ENCODE measurements at regions not wholly inside any gene's neighbourhood (a gene's known extent, or its start where the extent isn't known, plus 50 kb on each side); places are given as distances from the start of the nearest gene placed in this dataset.

GRCh38 chr22:22076932-22077703 lies 94.5 kb upstream of the TOP3B start:
- H3K4me3 ChIP-seq: no peak overlapping the region
- H3K4me1 ChIP-seq: no peaks in the 10 kb centered on the region
- no peak for DNase-seq
- TF ChIP-seq EP300 (IDR thresholded peaks at IDR 0.05) (no peak), POLR2A (IDR thresholded peaks at IDR 0.05) (no peak), POLR2AphosphoS5 (IDR thresholded peaks at IDR 0.05) (no peak)
- TF ChIP-seq, protein P1, sequence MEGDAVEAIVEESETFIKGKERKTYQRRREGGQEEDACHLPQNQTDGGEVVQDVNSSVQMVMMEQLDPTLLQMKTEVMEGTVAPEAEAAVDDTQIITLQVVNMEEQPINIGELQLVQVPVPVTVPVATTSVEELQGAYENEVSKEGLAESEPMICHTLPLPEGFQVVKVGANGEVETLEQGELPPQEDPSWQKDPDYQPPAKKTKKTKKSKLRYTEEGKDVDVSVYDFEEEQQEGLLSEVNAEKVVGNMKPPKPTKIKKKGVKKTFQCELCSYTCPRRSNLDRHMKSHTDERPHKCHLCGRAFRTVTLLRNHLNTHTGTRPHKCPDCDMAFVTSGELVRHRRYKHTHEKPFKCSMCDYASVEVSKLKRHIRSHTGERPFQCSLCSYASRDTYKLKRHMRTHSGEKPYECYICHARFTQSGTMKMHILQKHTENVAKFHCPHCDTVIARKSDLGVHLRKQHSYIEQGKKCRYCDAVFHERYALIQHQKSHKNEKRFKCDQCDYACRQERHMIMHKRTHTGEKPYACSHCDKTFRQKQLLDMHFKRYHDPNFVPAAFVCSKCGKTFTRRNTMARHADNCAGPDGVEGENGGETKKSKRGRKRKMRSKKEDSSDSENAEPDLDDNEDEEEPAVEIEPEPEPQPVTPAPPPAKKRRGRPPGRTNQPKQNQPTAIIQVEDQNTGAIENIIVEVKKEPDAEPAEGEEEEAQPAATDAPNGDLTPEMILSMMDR (IDR thresholded peaks at IDR 0.05): no peak
- 60 to 69% methylated on average over 4 of the region's 4 CpGs for WGBS, 2 donors
- no peaks in the 10 kb centered on the region for H3K36me3 ChIP-seq
- H3K27ac ChIP-seq: no peak overlapping the region
- peaks cover 0 to 19% (median 0%) of the 10 kb centered on the region in 3 donors for H3K27me3 ChIP-seq
- H3K9me3 ChIP-seq: no peaks in the 10 kb centered on the region
- intact Hi-C loops (cut with DNase I): no loop called here

GRCh38 chr22:22076361-22076760 lies 93.8 kb upstream of the TOP3B start:
- H3K4me1 ChIP-seq: no peaks in the 10 kb centered on the region
- no peaks in the 10 kb centered on the region for H3K9me3 ChIP-seq
- no peak overlapping the region for H3K27ac ChIP-seq
- DNase-seq: no peak
- H3K36me3 ChIP-seq: no peaks in the 10 kb centered on the region
- intact Hi-C loops (cut with DNase I): no loop called here
- no peak overlapping the region for H3K4me3 ChIP-seq
- no peak for TF ChIP-seq POLR2A (IDR thresholded peaks at IDR 0.05)
- H3K27me3 ChIP-seq: peaks cover 0 to 19% (median 0%) of the 10 kb centered on the region in 3 donors

DNA sequence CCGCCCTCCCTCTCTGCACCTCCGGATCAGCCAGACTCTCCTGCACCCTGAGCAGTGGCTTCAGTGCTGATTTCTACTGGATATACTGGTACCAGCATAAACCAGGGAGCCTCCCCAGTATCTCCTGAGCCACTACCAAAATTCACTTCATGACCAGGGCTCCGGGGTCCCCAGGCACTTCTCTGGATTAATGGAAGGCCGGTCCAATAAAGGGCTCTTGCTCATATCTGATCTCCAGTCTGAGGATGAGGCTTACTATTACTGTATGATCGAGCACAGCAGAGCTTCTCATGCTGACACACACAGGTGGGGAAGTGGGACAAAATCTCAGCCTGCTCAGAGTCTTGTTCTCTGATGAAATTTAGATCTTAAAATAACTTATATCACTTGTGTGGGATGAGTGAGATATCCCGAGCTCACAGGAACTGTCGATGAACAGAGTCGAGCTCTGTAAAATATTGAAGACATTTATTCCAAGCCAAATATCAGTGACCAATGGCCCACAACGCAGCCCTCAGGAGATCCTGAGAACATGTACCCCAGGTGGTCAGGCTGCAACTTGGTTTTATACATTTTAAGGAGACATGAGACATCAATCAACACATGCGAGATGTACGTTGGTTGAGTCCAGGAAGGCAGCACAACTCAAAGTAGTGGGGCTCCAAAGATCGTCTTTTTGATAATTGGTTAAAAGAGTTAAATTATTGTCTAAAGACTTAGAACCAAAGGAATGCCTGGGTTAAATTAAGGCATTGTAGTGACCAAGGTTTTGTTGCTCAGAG lies 93.0 kb upstream of the TOP3B start:
- H3K9me3 ChIP-seq: no peaks in the 10 kb centered on the region
- H3K4me1 ChIP-seq: no peaks in the 10 kb centered on the region
- DNase-seq: no peak
- WGBS, 2 donors: 83 to 86% methylated on average over 12 of the region's 12 CpGs
- TF ChIP-seq POLR2A (IDR thresholded peaks at IDR 0.05): no peak
- TF ChIP-seq, protein P1 (IDR thresholded peaks at IDR 0.05): no peak
- TF ChIP-seq POLR2AphosphoS5 (IDR thresholded peaks at IDR 0.05): no peak
- TF ChIP-seq EP300 (IDR thresholded peaks at IDR 0.05): no peak
- no peaks in the 10 kb centered on the region for H3K36me3 ChIP-seq
- no peak overlapping the region for H3K4me3 ChIP-seq
- no peak overlapping the region for H3K27ac ChIP-seq
- intact Hi-C loops (cut with DNase I): no loop called here
- H3K27me3 ChIP-seq: peaks cover 0 to 13% (median 0%) of the 10 kb centered on the region in 3 donors

DNA sequence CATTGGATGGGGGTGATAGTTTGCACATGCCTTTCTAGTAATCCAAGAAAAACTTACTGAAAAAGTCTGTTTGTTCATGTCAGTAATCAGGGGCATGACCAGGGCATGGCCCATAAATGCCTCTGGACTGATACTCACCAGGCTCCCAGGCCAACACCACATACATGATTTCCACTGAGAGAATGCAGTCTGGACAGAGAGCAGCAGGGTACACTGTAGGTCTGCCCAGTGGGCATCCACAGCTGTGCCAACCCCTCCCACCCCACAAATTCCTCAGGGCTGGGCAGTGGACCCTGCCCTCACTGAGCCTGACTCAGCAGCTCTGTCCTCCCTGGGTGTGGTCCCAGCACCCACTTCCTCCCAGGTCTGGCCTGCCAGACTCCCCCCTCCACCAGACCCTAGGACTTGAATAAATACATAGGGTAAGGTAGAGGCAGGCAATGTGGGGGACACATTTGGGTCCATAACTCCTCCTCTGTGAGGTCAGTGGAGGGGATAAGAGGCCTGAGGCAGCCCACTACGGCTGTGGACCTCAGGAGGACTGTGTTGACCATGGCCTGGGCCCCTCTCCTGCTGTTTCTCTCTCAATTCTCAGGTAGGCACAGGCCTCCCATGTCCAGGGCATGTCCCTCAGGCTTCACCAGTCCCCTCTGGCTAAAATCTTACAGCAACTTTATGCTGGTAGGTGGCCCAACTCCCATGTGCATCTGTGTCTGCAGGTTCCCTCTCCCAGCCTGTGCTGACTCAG lies 92.2 kb upstream of the TOP3B start:
- Histone ChIP-seq H3K36me3 (no peaks in the 10 kb centered on the region), H3K4me1 (no peaks in the 10 kb centered on the region), H3K27ac (no peak overlapping the region), H3K4me3 (no peak overlapping the region), H3K9me3 (no peaks in the 10 kb centered on the region), H3K27me3 (peaks cover 0 to 7% (median 0%) of the 10 kb centered on the region in 3 donors)
- no peak for DNase-seq
- WGBS, 2 donors: 0% methylated on average over 1 of the region's 1 CpG
- intact Hi-C loops (cut with DNase I): no loop called here
- TF ChIP-seq POLR2A (IDR thresholded peaks at IDR 0.05) (no peak), EP300 (IDR thresholded peaks at IDR 0.05) (no peak), POLR2AphosphoS5 (IDR thresholded peaks at IDR 0.05) (peak in 1 of 4 donors; percentile 11)
- TF ChIP-seq, protein P1 (IDR thresholded peaks at IDR 0.05): no peak

Measured in sigmoid colon (tissue), 6 donors.